ENCODE measurements at regions not wholly inside any gene's neighbourhood (a gene's known extent, or its start where the extent isn't known, plus 50 kb on each side); places are given as distances from the start of the nearest gene placed in this dataset.
"Not testable (repeated sequence)": the region's sequence is repeated elsewhere in the genome, so short reads cannot be mapped to it uniquely, and the experiment has no call there.

DNA sequence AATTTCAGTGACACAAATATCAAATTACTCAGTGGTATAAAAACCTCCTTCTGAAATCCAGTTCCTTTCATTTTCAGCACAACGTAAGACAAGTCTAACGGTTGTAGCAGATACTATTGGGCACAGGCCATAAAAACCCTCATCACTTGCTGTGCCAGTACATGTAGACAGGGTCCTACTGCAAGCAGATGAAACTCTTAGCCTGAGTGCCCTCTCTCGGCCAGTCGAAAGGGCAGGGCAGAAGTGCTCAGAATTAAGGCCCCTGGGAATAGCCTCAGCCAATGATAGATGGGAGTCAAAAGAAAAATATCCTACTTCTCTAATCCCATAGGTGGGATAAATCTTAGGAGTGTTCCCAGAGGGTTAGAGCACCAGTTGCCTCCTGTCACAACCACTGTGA, 168.5 kb upstream of the FER start:
- no peak for DNase-seq

DNA sequence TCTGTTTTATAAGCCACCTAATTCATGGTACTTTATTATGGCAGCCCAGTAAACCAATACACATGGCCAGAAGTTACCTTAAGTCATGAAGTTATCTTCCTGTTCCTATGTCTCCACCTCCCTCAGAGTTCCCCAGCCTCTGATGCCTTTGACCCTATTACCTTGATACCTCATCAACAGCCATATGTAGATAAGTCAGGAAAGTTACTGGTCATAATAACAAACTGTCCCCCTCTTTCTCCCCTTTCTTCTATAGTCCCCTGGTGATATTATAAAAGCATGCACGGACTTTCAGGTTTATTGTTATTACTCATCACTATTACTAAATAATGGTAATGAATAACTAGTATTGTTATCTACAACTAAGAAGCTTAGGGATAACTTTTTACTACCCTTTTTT, 168.9 kb upstream of the FER start:
- DNase-seq = no peak

DNA sequence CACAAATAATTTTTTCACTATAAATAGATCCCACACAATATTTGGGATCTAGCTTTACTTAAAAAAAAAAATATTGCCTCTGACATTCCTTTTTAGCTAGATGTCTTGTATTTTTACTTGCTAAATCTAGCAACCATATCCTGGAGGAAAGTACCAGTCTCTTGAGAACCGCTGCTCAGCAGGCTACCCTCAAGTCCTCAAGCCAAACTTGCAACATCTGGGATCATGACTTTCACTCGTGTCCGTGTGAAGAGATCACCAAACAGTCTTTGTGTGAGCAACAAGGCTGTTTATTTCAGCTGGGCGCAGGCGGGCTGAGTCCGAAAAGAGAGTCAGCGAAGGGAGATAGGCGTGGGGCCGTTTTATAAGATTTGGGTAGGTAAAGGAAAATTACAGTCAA, 180.3 kb upstream of the FER start:
- no peak for DNase-seq

DNA sequence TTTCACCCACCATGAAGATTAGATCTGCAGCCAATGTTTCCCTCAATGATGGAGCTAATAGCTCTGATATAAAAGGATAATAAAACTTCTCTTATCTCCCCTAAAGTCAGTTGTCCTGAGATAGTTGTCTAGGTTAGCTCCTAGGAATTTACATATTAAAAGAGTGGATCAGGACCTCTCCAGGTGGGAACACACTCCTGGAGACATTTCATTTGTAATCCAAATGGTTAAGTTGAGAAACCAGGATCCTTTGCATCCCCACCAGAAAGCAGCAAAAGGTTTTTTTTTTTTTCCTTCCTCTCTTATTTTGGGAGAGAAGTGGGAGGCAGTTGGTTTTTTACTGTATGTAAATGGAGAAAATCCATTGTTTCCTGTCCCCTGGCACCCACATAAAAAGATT, 182.5 kb upstream of the FBXL17 start:
- DNase-seq = no peak

DNA sequence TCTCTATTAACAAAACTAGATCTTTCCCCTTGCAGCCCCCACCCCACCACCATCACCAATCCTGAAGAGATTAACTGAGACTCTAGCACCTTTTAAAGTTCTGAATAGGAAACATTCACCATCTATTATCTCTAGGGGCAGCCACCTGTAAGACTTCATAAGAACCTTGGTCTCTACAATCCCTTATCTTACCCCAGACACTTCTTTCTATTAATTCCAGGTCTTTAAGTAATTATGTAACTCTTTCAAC, 180.2 kb upstream of the FBXL17 start:
- DNase-seq = no peak

DNA sequence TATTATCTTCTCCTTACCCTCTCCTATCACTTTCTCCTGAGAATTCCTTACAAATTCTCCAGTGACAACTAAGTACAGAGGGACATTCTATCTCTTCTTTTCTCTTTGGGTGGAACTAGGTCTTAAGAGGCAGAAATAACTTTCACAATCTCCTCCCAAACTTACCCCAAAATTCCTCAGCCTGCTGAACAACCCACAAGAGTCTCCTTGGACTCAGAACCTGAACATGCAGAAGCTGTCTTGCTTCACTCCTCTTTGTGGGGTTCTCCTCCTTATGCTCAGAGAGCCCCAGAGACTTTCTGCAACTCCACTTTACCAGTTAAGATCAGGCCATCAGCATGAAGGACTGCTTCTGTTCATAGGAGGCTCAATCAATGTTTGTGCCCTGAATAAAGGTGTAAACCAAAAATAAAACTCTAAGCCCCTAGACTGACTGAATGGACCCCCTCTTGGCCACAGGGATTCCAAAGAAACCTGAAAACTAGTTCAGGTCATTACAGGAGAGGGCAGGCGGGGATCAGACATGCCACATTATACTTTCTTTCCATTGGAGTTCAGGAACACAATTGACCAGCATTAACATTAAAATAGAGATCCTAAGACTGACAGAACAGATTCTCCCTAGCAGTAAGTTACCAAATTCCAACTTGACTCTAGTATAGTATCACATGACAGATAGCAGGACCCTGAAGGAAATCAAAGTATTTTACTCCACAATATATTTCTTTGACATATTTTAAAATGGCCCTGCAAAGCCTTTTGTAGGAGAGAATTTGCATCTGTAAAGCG, 179.7 kb upstream of the FBXL17 start:
- DNase-seq = no peak

DNA sequence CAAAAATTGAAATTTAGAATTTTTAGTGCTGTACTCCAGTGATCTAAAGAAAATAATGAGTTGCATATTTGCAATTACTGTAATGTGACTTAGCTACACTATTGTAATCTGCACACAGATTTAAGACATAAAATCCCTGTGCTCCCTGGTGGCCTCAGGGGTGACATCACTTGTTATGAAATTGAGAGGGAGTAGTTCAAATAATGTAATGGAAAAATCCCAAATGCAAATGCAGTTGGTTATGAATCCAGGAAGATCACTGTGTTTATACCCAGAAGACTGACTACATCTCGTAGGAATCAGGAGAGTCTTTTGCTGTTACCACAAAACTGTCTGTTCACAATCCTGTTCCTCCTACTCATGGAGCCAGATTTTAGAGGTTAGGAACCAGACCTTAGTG, 178.7 kb upstream of the FBXL17 start:
- no peak for DNase-seq

DNA sequence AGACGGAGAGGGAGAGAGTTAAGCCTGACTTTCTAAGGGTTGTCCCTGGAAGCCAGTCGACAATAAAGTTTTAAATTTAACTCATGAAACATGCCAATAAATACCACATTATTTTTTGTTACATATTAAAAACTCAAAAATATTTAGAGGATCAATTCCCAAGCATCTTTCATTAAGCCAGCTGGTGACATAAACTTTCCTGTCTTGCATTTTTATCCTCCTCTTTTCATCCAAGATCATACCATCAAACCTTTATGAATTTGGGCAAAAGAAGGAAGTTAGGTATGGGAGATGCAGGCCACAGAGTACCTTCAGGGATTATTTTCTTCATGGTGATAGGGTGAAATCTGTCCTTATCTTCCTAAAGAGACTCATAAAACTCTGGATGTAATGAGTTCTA, 178.3 kb upstream of the FBXL17 start:
- DNase-seq = no peak

DNA sequence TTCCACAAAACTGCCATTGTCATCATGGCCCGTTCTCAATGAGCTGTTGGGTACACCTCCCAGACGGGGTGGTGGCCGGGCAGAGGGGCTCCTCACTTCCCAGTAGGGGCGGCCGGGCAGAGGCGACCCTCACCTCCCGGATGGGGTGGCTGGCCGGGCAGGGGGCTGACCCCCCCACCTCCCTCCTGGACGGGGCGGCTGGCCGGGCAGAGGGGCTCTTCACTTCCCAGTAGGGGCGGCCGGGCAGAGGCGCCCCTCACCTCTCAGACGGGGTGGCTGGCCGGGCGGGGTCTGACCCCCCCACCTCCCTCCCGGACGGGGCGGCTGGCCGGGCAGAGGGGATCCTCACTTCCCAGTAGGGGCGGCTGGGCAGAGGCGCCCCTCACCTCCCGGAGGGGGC, 176.9 kb upstream of the FBXL17 start:
- not testable (repeated sequence) for DNase-seq

DNA sequence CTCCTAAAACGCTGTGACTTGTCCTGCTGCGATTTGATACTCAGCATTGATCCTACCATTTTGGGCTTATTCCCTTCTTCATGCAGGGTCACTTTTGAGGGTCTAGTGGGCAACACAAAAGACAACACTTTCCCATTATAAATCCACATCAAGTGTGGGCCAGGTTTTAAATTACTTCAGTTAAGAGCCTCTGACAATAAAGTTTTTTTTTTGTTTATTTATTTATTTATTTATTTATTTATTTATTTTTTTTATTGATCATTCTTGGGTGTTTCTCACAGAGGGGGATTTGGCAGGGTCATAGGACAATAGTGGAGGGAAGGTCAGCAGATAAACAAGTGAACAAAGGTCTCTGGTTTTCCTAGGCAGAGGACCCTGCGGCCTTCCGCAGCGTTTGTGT, 176.2 kb upstream of the FBXL17 start:
- not testable (repeated sequence) for DNase-seq

DNA sequence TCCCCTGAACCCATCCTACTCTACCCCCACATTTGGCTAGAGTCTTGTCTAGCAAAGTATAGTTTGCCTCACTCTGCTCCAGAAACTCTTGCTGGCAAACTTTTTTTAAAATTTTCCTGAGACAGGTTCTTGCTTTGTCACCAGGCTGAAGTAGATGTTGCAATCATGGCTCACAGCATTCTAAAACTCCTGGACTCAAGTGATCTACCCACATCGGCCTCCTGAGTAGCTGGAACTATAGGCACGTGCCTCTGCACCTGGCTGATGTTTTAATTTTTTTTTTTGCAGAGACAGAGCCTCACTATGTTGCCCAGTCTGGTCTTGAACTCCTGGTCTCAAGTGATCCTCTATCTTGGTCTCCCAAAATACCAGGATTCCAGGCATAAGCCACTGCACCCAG, 175.8 kb upstream of the FBXL17 start:
- DNase-seq = no peak

DNA sequence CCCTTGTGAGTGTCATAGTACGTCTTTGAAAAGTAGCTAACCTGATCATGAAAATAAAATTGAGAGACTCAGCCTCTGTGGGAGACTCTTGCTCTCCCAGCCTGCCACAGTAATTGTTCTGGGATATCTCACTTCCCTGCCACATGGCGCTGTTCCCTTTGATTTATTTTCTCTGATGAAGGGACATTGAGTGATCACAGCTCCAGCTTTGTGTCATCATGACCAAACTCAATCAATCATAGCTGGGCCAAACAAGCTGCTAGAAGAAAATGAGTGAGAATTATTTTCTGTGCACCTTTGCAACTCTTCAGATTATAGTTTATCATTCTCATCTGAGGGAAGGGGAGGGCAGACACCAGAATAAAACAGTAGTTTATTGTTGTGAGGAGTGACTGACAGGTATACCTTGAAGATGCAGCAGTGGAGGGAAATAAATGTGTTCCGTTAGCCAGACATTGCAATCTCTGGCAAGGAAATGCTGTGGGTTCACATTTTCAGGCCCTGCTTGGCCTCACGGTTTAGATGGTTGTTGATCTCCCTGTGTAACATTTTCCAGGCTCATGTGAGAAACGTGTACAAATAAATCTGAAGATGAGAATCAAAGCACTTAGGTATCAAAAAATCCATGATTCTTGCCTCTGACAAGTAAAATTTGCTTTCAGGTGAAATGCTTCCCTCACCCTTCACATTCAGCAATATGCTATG, 174.7 kb upstream of the FBXL17 start:
- no peak for DNase-seq

DNA sequence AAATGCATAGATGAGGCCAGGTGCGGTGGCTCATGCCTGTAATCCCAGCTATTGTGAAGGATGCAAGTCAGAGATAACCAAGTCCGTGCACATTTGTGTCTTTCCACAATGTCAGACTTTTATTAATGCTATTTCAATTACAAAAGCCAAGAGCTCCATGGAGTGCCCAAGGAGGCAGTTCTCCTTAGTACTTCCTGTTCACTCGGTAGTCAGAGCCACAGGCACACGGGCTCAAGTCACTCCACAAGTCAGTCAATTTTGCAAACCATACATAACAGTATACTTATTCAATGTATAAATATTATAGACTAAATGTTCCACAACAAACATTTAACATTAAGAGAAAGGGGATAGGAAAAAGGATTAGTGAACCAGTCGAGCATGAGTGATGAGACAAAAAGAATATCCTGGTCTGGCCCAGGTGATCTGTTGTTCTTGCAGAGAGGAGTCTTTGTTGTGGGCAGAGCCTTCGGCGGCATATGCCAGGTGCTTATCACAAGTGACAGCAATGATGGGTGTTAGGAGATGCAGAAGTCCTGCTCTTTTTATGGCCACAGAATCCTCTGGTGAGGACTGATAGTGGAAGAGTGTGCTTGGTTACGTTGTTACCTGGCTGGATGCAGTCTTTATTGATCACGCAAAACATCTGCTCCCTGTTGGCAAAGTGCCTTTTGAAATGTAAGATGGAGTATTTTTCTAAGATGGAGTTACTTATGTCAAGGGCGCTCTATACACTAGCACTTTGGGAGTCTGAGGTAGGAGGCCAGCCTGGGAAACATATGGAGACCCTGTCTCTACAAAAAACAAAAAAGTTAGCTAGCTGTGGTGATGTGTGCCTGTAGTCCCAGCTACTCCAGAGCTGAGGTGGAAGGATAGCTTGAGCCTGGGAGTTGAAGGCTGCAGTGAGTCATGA, 167.0 kb upstream of the FBXL17 start:
- no peak for DNase-seq

DNA sequence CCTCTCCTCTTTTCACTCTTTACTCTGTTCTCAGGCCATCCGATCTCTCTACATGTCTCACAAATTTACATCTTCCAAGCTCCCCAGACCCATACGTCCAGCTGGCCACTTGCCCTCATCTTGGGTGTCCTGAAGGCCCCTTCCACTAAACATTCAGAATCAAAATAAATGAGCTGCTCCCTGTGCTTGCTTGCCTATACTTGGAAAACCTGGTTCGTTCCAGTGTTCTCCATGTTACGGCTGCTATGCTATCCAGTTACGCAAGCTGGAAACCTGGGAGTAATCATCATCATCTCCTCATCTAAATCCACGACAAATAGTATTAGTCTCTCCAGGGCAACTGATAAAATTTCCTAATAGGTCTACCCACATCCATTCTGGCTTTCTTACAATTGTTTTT, 165.0 kb upstream of the FBXL17 start:
- DNase-seq = no peak

DNA sequence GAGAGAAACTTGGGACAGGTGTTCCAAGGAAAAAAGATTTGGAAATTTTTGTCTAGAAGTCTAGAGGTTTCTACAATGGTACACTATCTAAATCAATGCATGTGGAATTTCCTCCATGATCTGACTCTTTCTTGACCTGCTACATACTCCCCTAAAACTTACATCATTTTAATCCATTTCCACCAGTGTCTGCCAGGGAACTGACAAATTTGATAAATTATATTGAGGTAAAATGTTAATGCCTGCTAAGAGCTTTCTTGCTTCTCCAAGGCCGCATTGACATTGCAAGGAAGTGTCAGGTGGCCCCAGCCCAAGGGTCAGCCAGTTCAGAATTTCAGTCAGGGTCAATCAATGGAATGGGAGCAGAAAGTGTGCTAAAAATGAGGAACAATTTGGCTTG, 163.4 kb upstream of the FBXL17 start:
- DNase-seq = no peak

DNA sequence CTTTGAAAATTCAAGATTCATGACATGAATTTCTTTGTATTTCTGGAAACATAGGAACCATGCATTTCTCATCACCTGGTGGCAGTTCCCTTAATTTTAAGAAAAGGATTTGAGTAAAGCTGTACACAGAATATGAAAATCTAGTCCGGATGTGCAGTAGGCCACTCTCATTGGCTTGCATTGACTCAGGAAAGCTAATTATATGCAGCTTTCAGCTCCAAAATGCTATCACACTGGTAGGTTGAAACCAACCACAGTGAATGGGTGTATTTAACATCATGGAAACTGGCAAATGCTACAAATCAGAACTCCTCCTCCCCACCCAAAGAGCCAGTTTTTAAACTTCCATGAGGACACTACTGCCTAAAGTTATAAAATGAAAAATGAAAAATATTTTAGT, 161.6 kb upstream of the FBXL17 start:
- DNase-seq = no peak

DNA sequence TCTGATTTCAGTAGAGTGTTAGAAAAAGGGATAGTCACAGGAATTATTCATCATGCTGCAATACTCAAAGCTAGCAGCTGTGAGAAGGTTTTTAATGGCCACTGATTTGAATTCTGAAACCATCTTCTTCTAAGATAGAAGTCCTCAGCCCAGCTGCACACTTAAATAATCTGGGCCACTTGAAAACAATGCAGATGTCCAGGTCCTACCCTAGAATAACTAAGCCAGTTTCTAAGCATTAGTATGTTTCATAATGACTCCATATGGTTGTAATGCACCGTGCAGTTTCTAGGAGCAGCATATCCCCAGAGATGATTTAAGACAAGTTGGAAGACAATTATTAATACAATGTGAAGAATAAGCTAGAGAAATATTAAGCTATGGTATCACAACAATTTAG, 159.9 kb upstream of the FBXL17 start:
- DNase-seq = no peak

DNA sequence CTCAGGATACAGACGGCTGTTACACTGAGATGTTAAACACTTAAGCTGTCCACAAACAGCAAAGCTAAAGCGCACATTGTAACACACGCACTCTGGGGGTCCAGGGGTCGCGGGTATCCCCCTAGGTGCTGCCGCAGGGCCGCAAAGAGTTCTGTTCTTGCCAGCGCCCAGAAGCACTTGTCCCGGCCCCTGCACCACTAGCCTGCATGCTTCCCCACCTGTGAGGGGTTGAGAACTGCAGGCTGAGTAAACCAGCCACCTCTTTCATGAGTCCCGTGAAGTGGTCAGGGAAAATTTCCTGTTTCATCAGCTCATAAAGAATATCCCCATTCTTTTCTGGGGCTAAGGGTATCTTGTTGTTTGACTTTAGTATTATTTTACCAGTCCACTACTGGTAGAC, 154.4 kb upstream of the FBXL17 start:
- no peak for DNase-seq

DNA sequence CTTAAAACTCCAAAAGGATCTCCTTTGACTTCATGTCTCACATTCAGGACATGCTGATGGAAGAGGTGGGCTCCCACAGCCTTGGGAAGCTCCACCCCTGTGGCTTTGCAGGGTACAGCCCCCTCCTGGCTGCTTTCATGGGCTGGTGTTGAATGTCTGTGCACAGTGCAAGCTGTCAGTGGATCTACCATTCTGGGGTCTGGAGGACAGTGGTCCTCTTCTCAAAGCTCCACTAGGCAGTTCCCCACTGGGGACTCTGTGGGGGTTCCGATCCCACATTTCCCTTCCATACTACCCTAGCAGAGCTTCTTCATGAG, 150.2 kb upstream of the FBXL17 start:
- DNase-seq = not testable (repeated sequence)

DNA sequence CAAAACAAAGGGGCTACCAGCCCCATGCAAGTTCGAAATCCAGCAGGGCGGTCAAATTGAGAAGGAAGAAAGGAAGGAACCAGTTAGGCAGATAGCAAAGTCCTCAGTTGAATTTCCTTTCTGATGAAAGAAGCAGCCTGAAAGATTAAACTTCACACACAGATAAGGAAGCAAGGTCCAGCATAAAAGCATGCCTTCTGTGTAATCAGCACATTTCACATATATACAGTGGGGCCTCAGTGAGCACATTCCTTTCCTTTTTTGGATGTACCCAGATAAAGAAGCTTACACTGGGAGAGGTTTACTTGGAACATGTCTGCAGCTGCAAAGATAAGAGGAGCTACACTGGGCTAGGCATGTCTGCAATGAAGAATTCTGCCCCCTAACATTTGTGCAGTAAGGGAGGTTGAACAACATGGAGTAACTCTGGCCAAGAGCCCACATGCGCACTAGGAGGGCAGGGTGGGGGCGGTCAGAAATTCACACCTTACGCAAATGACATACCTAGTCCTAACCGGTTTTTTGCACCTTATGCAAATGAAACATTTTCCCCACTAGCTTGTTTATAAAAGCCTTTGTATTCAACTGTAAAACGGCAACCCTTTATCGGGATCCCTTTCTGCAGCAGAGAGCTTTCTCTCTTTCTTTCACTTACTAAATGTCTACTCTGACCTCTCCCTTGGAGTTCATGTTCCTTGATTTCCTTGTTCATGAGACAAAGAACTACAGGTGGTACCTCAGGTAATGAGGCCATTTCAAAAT, 149.7 kb upstream of the FBXL17 start:
- DNase-seq = no peak

DNA sequence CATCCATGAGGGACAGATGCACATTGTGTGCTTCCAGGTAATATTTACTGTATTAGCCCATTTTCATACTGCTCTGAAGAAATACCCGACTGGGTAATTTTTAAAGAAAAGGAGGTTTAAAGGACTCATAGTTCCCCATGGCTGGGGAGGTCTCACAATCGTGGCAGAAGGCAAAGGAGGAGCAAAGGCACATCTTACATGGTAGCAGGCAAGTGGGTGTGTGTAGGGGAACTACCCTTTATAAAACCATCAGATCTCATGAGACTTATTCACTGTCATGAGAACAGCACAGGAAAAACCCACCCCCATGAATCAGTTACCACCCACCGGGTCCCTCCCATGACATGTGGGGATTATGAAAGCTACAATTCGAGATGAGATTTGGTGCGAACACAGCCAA, 148.8 kb upstream of the FBXL17 start:
- no peak for DNase-seq

DNA sequence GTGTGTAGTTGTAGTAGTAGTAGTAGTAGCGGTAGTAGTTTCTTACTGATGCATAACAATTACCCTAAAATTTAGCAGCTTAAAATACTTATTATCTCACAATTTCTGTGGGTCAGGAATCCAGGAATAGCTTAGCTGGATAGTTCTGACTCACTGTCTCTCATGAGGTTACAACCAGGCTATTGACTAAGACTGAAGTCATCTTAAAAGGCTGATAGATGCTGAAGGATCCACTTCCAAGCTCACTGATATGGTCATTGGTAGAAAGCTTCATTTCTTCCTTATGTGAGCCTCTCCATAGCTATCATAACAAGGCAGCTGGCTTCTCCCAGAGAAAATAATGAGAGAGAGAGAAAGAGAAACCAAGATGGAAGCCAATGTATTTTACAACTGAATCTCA, 147.5 kb upstream of the FBXL17 start:
- DNase-seq = no peak

DNA sequence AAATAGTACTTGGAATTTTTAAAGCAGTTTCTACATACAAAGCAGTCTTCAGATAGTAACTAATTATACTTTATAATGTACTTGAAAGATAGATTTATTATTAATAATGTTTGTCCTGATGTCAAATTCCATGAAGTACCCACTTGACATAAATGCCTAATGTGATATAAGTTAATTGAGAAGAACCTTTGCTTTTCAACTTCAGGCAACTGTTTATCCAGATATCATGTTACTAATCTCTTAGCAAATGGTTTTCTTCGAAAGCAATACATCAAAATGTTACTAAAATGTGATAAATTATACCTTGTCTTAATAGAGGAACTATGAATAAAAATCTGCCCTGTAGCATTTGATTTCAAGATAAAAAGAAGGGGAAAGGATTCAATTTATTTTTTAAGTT, 146.8 kb upstream of the FBXL17 start:
- DNase-seq = no peak

DNA sequence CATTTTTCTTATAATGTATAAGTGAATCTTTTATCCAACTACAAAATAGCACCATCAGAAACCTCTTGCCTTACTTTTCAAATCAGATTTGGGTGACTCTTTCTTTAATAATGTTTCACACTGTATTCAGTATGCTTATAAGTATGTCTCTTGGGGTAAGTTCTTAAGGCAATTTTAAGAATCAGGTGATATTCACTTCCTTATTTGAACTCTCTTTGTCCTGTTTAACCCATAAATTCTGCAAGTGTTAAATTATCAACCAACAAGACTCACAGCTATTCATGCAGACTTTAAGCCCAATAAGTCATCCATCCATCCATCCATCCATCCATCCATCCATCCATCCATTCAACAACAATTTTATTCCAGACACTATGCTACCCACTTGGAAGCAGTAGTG, 142.7 kb upstream of the FBXL17 start:
- no peak for DNase-seq

Measured in activated CD8-positive, alpha-beta memory T cell treated with anti-CD3 and anti-CD28 coated beads for 24 hours (primary cell).